ENCODE measurements at regions not wholly inside any gene's neighbourhood (a gene's known extent, or its start where the extent isn't known, plus 50 kb on each side); places are given as distances from the start of the nearest gene placed in this dataset.
"Not testable (repeated sequence)": the region's sequence is repeated elsewhere in the genome, so short reads cannot be mapped to it uniquely, and the experiment has no call there.

DNA sequence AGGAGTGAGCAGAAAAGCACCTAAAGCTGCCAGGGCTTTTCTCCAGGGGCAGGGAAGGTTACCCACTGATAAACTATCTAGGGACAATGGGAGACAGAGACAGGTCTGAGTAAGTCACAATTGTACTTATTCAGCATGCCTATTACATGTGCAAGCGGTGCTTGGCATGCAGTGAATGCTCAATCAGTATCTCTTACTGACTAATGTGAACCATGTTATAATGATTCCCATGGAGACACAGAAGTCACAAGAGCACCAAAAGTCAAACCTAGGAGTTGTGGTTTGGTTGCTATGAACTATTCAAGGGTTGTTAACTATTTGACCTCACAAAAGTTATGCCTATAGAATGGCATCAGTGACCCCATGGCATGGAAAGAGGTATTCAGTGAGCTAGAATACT is 50.0 kb upstream of the RASGRP1 start:
- ATAC-seq, result no peak
- no peak for DNase-seq

- DNase-seq (no peak), ATAC-seq (no peak)
These were observed 53.2 kb upstream of the RASGRP1 start for GRCh38 chr15:38617831-38618230.

GRCh38 chr15:38618242-38618955 is 53.8 kb upstream of the RASGRP1 start:
- ATAC-seq (no peak), DNase-seq (no peak)

GRCh38 chr15:38620098-38620497 is 55.5 kb upstream of the RASGRP1 start:
- ATAC-seq (no peak), DNase-seq (no peak)

DNA sequence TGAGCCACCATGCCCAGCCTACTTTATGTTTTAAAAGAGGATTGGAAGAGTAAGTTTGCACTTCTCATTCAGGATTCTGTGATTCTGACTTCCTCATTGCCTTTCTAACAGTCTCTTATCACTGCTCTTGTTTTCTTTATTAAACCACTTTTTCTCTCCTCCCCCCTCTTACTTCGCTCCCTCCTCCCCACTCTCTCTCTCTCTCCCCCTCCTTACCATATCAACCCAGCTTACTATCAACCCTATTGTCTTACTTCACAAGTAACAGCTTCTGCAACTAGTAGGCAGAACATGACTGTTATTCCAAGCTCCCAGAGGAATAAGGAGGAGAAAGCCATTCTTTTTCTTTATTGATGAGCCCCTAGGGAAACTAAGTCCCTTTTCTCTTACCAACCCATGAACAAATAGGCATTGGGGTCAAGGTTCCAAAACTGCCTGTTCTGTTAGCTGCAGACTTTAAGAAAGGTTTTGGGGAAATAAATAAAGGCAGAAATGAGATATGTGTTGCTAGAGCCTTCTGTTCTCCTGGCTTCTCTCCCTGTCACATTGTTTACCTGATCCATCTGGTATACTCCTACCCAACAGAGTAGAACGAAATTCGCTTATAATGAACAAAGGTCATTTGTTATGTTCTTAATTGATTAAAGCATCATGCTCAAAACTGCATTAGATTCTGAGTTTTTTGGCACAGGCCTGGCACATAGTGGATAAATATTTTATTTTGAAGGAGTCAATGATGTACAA is 56.4 kb upstream of the RASGRP1 start:
- DNase-seq, result no peak
- ATAC-seq, result no peak

DNA sequence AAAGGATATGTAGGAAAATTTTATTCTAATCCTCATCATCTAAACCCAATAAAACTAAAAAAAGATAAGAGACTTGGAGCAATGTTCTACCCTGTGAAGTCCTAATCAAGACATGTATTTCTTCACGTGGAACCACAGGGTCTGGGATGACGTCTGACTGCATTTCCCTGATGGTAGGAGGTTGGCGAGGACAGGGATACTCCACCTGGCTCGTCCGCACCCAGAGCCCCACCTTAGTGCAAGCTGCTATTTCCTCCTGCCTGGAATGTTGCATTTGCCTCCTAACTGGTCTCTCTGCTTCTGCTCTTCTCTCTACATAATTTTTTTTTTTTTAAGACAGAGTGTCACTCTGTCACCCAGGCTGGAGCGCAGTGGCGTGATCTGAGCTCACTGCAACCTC is 57.7 kb upstream of the RASGRP1 start:
- DNase-seq (no peak), ATAC-seq (no peak)

- ATAC-seq, result no peak
- DNase-seq, result no peak
These were observed 58.3 kb upstream of the RASGRP1 start for GRCh38 chr15:38622908-38623307.

GRCh38 chr15:38623744-38624143 is 59.1 kb upstream of the RASGRP1 start:
- DNase-seq (no peak), ATAC-seq (no peak)

- DNase-seq (no peak), ATAC-seq (no peak)
These were observed 59.9 kb upstream of the RASGRP1 start for GRCh38 chr15:38624244-38625205.

DNA sequence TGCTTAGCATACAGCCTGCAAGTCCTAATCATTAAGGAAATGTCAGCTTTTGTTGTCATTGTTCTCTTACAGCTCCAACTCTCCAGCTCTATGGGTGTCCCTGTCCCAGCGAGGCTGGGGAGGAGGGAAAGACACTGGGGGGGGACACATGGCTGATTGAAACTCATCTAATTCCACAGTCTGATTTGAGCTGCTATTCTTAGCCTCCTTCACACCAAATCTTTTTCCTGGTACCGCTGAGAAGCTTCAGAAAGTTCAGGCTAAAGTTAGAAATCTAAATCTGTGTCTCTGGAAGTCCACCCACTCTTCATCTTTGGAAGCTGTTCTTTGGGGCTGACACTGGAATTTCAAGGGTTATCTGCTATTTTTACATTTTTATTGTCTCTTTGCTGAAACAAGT is 61.3 kb upstream of the RASGRP1 start:
- no peak for DNase-seq
- ATAC-seq, result no peak

GRCh38 chr15:38626443-38627050 is 61.9 kb upstream of the RASGRP1 start:
- DNase-seq, result no peak
- ATAC-seq, result no peak

GRCh38 chr15:38627689-38628277 is 63.2 kb upstream of the RASGRP1 start:
- ATAC-seq, result no peak
- no peak for DNase-seq

DNA sequence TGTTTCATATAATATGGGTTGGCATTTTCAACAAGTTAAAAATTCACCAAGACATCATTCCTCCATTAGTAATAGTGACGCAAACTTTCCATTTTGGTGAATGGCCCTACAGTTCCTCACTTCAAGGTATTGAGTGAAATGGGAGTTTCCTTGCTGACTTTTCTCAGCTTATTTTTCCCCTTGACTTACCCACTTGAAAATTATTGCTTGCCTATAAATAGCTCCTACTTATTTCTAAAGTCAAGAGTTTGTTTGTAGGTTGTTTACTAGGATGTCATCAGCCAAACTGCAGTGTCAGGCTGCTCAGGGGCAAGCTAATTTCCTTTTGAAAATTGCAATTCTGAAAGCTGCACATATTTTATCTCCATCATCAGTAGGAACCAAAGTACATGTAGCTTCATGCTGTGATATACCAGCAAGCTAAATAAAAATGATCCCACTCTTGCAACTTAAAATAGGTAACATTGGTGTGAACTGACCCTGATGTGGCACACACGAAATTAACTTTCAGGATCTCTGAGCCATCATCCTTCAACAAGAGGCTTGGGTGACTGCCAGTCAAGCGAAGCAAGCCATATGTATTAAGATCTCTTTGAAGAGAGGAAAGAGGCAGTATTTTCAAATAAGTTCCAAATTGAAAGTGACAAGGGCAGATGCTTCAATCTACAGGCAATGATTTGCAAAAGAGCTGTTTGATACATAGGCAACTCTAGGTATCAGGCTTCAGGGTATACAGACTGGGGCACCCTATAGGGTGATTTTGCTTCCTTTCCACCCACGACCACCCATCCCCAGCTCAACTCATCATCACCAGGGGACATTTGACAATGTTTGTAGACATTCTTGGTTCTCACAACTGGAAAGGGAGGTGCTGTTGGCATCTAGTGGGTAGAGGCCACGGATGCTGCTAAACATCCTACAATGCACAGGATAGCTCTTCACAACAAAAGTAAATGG is 66.8 kb upstream of the RASGRP1 start:
- DNase-seq (no peak), ATAC-seq (peak; percentile 82)

DNA sequence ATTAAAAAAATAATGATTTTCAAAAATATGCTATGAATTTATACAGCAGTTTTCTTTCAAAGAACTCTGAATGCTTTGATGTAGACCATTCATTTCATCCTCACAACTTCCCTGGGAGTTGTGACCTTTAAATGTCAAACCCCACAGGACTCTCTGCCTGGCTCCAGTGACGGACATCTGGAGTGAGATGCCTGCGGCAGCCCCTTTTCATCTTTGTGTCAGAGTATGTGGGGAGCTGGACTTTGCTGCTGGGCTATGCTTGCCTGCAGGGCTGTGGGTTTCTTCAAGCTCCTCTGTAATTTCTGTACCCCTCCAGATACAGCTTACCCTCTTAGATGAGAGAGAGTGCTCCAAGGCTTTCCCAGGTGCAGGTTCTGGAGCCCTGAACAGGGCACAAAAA is 70.6 kb upstream of the RASGRP1 start:
- DNase-seq (no peak), ATAC-seq (no peak)

DNA sequence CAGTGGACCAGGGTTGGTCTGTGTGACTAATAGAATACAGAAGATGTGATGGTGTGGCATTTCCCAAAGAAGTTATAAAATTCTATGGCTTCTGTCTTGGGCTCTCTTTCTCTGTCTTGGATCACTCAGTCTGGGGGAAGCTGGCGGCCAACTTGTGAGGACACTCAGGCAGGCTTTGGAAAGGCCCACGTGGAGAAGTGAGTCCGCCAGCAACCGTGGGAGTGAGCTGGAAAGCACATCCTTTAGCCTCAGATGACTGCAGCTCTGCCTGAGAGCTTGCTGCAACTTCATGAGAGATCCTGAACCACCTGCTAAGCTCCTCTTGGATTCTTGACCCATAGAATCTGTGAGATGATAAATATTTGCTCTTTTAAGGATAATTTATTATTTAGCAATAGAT is 72.0 kb upstream of the RASGRP1 start:
- DNase-seq (no peak), ATAC-seq (no peak)

- ATAC-seq (no peak), DNase-seq (no peak)
These were observed 73.5 kb upstream of the RASGRP1 start for GRCh38 chr15:38638126-38638525.

DNA sequence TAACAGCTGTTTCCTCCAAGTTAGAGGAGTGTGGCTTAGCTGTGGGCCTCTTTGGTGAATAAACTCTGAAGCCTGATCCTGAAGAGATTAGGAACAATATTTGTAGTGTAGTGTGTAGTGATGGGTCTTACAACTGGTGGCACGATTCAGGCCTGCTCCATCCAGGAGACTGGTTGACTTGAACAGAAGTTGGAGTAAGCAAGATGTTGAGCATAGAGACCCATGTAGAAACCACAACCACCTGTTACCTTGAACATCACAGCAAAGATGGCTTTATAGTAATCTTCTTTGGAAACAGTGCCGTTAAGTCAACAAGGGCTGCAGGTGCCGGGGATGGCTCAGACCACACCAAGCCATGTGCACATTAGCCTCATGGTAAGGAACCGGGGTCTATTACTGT is 74.2 kb upstream of the RASGRP1 start:
- no peak for DNase-seq
- peak; percentile 23 for ATAC-seq

- no peak for DNase-seq
- ATAC-seq, result no peak
These were observed 78.2 kb upstream of the RASGRP1 start for GRCh38 chr15:38642689-38643270.

GRCh38 chr15:38644353-38644752 is 79.7 kb upstream of the RASGRP1 start:
- not testable (repeated sequence) for ATAC-seq, DNase-seq

GRCh38 chr15:38646716-38647115 is 82.1 kb upstream of the RASGRP1 start:
- DNase-seq, result no peak
- ATAC-seq, result no peak
